Adrenal gland (tissue), 9 donors: ENCODE measurements at regions not wholly inside any gene's neighbourhood (a gene's known extent, or its start where the extent isn't known, plus 50 kb on each side); places are given as distances from the start of the nearest gene placed in this dataset.

ENCODE experiments used
- DNase-seq, 7 donors: peaks; one replicate each; pipeline ENCODE4 v3.0.0-alpha.2; 2019 to 2020
- H3K27ac ChIP-seq, 5 donors: fragments of 200-600 bp; sonication (generic) in 4 of 5; 1 replicate in 3 of 5; 2 replicates in 2 of 5; pipeline versions ENCODE4 v1.5.1 to v1.8.0; 2016 to 2020; ENCODE audit warnings: mild to moderate bottlenecking in 1 of 5
- H3K27me3 ChIP-seq: fragments of 200-600 bp; 2 replicates; pipeline ENCODE4 v1.8.0; 2021
- H3K36me3 ChIP-seq, 2 donors: fragments of 200-600 bp; replicated peaks in 1 of 2; 1 replicate in 1 of 2; 2 replicates in 1 of 2; pipeline versions ENCODE4 v1.5.1 to v1.8.0; 2018 to 2022
- H3K4me1 ChIP-seq, 2 donors: fragments of 200-600 bp; replicated peaks in 1 of 2; 1 replicate in 1 of 2; 2 replicates in 1 of 2; pipeline versions ENCODE4 v1.5.1 to v1.8.0; 2018 to 2021
- H3K4me3 ChIP-seq, 4 donors: fragments of 200-600 bp; sonication (generic) in 3 of 4; one replicate each; pipeline ENCODE4 v1.5.1; 2016 to 2018
- H3K9me3 ChIP-seq, 3 donors: fragments of 200-600 bp; sonication (generic) in 1 of 3; replicated peaks in 1 of 3; 1 replicate in 2 of 3; 2 replicates in 1 of 3; pipeline versions ENCODE4 v1.5.1 to v1.8.0; 2016 to 2021
- CTCF ChIP-seq, 6 experiments: fragments of 450-650 bp in 4 of 6; fragments of 200-600 bp in 2 of 6; sonication (generic) in 1 of 6; IDR thresholded peaks; 1 replicate in 5 of 6; 2 replicates in 1 of 6; pipeline versions ENCODE4 v1.5.1 to v1.8.0; 2016 to 2021; ENCODE audit warnings: antibody characterized with exemption in 6 of 6, mild to moderate bottlenecking in 2 of 6, moderate library complexity in 1 of 6
- POLR2A ChIP-seq, 2 donors: fragments of 450-650 bp; IDR thresholded peaks; one replicate each; pipeline ENCODE4 v1.6.1; 2017; ENCODE audit warnings: antibody characterized with exemption in 2 of 2, mild to moderate bottlenecking in 2 of 2, moderate library complexity in 1 of 2
- WGBS, 4 donors: extraction: QIAGEN DNeasy Blood & Tissue Kit in 2 of 4; methylation state at CpG; one replicate each; pipeline versions ENCODE4 v1.1.5 to v1.1.7; 2013 to 2017; 5-methylcytosine and 5-hydroxymethylcytosine counted together
- intact Hi-C, 2 donors: fragments of 100-400 bp; cut with DNase I; formaldehyde crosslinking; loops; one replicate each; pipeline versions ENCODE4 v1.14.1 to v1.15.0; 2022 to 2023
- donor health status: healthy with polysubstance abuse.
- donor health status: Bipolar disorder and iron deficiency.
- donor health status: DM: yes; HTN: yes; CAD: no.
- donor health status: DM: no; HTN: no; CAD: no.
- donor health status: DM: no; HTN: no; CAD: no.

- DNase-seq = no peak
- Histone ChIP-seq H3K9me3 (no peaks in the 10 kb centered on the region), H3K4me1 (no peaks in the 10 kb centered on the region), H3K27me3 (no peaks in the 10 kb centered on the region), H3K36me3 (no peaks in the 10 kb centered on the region), H3K4me3 (no peak overlapping the region), H3K27ac (no peak overlapping the region)
- TF ChIP-seq POLR2A (IDR thresholded peaks at IDR 0.05) (no peak), CTCF (IDR thresholded peaks at IDR 0.05) (no peak)
- intact Hi-C loops = no loop called here
These were observed 115.6 kb upstream of the MKLN1 start for GRCh38 chr7:131212114-131212513.

- no peak overlapping the region for H3K4me3 ChIP-seq
- no peaks in the 10 kb centered on the region for H3K36me3 ChIP-seq
- H3K4me1 ChIP-seq = peaks cover 0 to 20% of the 10 kb centered on the region in 2 donors
- no peaks in the 10 kb centered on the region for H3K27me3 ChIP-seq
- WGBS, 4 donors = 38 to 47% (median 43%) methylated on average over 3 of the region's 3 CpGs
- TF ChIP-seq CTCF (IDR thresholded peaks at IDR 0.05) (no peak), POLR2A (IDR thresholded peaks at IDR 0.05) (no peak)
- H3K9me3 ChIP-seq = no peaks in the 10 kb centered on the region
- no peak for DNase-seq
- intact Hi-C loops = no loop called here
- peak overlapping the region in 1 of 5 donors; percentile 80 for H3K27ac ChIP-seq
These were observed 108.9 kb upstream of the MKLN1 start for GRCh38 chr7:131218727-131219128.

- TF ChIP-seq CTCF (IDR thresholded peaks at IDR 0.05) (no peak), POLR2A (IDR thresholded peaks at IDR 0.05) (no peak)
- 48 to 55% (median 51%) methylated on average over 8 of the region's 8 CpGs for WGBS, 4 donors
- intact Hi-C loops = no loop called here
- Histone ChIP-seq H3K4me3 (no peak overlapping the region), H3K27ac (peak overlapping the region; percentile 2 to 80 (median 39)), H3K27me3 (no peaks in the 10 kb centered on the region), H3K4me1 (peaks cover 0 to 20% of the 10 kb centered on the region in 2 donors), H3K9me3 (no peaks in the 10 kb centered on the region), H3K36me3 (no peaks in the 10 kb centered on the region)
- peak in 6 of 7 donors; percentile 34 to 74 (median 60) for DNase-seq
These were observed 108.2 kb upstream of the MKLN1 start for GRCh38 chr7:131219312-131220041.

DNA sequence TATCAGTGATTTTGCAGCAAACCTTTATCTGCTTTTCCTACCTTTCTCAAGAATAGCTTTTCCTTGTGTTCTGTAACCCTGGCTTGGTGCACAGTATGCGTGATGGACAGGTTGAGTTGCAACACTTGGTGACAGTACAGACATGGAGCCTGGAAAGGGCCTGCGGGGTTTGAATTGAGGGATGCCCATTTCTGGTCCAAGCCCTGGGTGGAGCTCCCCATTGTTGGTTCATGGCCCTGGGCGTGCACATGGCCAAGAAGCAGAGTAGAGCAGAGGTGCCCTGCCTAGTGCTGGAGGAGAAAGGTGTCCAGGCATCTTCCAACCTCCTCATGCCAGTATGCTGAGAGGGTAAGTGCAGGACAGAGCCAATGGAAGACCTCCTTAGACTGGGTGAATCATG lies 106.6 kb upstream of the MKLN1 start:
- DNase-seq = no peak
- intact Hi-C loops = no loop called here

More for the DNA sequence above, 106.6 kb upstream of the MKLN1 start:
- H3K9me3 ChIP-seq = no peaks in the 10 kb centered on the region
- no peaks in the 10 kb centered on the region for H3K36me3 ChIP-seq
- no peaks in the 10 kb centered on the region for H3K27me3 ChIP-seq
- H3K27ac ChIP-seq = no peak overlapping the region
- TF ChIP-seq CTCF (IDR thresholded peaks at IDR 0.05) (no peak), POLR2A (IDR thresholded peaks at IDR 0.05) (no peak)
- WGBS, 4 donors = 95 to 99% (median 97%) methylated on average over 2 to 3 of the region's 3 CpGs
- no peak overlapping the region for H3K4me3 ChIP-seq
- H3K4me1 ChIP-seq = peaks cover 0 to 29% of the 10 kb centered on the region in 2 donors
